CD4-positive, alpha-beta T cell treated with Interleukin-17A for 4 hours (primary cell): ENCODE measurements at regions not wholly inside any gene's neighbourhood (a gene's known extent, or its start where the extent isn't known, plus 50 kb on each side); places are given as distances from the start of the nearest gene placed in this dataset.
"Not testable (repeated sequence)": the region's sequence is repeated elsewhere in the genome, so short reads cannot be mapped to it uniquely, and the experiment has no call there.

ENCODE experiments used
- DNase-seq: peaks from one replicate; pipeline ENCODE4 v3.0.0-alpha.2; 2020; ENCODE audit warnings: mixed read lengths

GRCh38 chr10:90975096-90975495, 54.2 kb upstream of the ANKRD1 start:
- DNase-seq = no peak

GRCh38 chr10:90977162-90977854, 56.4 kb upstream of the ANKRD1 start:
- DNase-seq = no peak

- no peak for DNase-seq
These were observed 57.1 kb upstream of the ANKRD1 start for GRCh38 chr10:90977855-90978486.

- DNase-seq = no peak
These were observed 61.6 kb upstream of the ANKRD1 start for GRCh38 chr10:90982406-90983008.

GRCh38 chr10:90983914-90984549, 63.1 kb upstream of the ANKRD1 start:
- DNase-seq = no peak

GRCh38 chr10:90984898-90985297, 64.0 kb upstream of the ANKRD1 start:
- DNase-seq = no peak

- no peak for DNase-seq
These were observed 64.5 kb upstream of the ANKRD1 start for GRCh38 chr10:90985321-90985933.

GRCh38 chr10:90986136-90986760, 65.4 kb upstream of the ANKRD1 start:
- no peak for DNase-seq

GRCh38 chr10:90986870-90987269, 66.0 kb upstream of the ANKRD1 start:
- no peak for DNase-seq

GRCh38 chr10:90987383-90987782, 66.5 kb upstream of the ANKRD1 start:
- no peak for DNase-seq

- no peak for DNase-seq
These were observed 67.1 kb upstream of the ANKRD1 start for GRCh38 chr10:90988024-90988423.

- DNase-seq = no peak
These were observed 67.9 kb upstream of the ANKRD1 start for GRCh38 chr10:90988802-90989201.

- DNase-seq = no peak
These were observed 68.5 kb upstream of the ANKRD1 start for GRCh38 chr10:90989378-90989777.

- no peak for DNase-seq
These were observed 71.6 kb upstream of the ANKRD1 start for GRCh38 chr10:90992462-90992861.

GRCh38 chr10:90993340-90993739, 72.5 kb upstream of the ANKRD1 start:
- DNase-seq = no peak

GRCh38 chr10:90997670-90998069, 76.8 kb upstream of the ANKRD1 start:
- no peak for DNase-seq

- DNase-seq = no peak
These were observed 78.0 kb upstream of the ANKRD1 start for GRCh38 chr10:90998733-90999511.

GRCh38 chr10:90999512-91000172, 78.8 kb upstream of the ANKRD1 start:
- DNase-seq = no peak

GRCh38 chr10:91000470-91000869, 79.6 kb upstream of the ANKRD1 start:
- no peak for DNase-seq

GRCh38 chr10:91000985-91001384, 80.1 kb upstream of the ANKRD1 start:
- DNase-seq = no peak

- no peak for DNase-seq
These were observed 81.8 kb upstream of the ANKRD1 start for GRCh38 chr10:91002656-91003055.

- not testable (repeated sequence) for DNase-seq
These were observed 82.5 kb upstream of the ANKRD1 start for GRCh38 chr10:91003379-91003778.
